Neural progenitor cell (in vitro differentiated cells): ENCODE measurements at regions not wholly inside any gene's neighbourhood (a gene's known extent, or its start where the extent isn't known, plus 50 kb on each side); places are given as distances from the start of the nearest gene placed in this dataset.

Experiments used
- DNase-seq: peaks from one replicate; pipeline ENCODE4 v3.0.0-alpha.2; 2016; ENCODE audit warnings: low spot score
- H2AFZ ChIP-seq: fragments of 200-600 bp; sonication (generic); replicated peaks from 2 replicates; pipeline ENCODE4 v1.6.1; 2016; ENCODE audit warnings: antibody characterized with exemption
- H3F3A ChIP-seq: fragments of 200-600 bp; sonication (generic); 2 replicates; pipeline ENCODE4 v1.6.1; 2016; ENCODE audit warnings: antibody characterized with exemption, low read depth
- H3K27ac ChIP-seq: fragments of 200-600 bp; sonication (generic); 2 replicates; pipeline ENCODE4 v1.5.1; 2016; ENCODE audit warnings: mild to moderate bottlenecking
- H3K27me3 ChIP-seq: fragments of 200-600 bp; sonication (generic); 2 replicates; pipeline ENCODE4 v1.6.1; 2016; ENCODE audit warnings: mild to moderate bottlenecking, moderate library complexity
- H3K36me3 ChIP-seq: fragments of 200-600 bp; sonication (generic); 2 replicates; pipeline ENCODE4 v1.5.1; 2016
- H3K4me1 ChIP-seq: fragments of 200-600 bp; sonication (generic); 2 replicates; pipeline ENCODE4 v1.6.1; 2016; ENCODE audit warnings: mixed run types
- H3K4me2 ChIP-seq: fragments of 200-600 bp; sonication (generic); 2 replicates; pipeline ENCODE4 v1.6.1; 2016
- H3K4me3 ChIP-seq: fragments of 200-600 bp; sonication (generic); 2 replicates; pipeline ENCODE4 v1.5.1; 2016
- H3K79me2 ChIP-seq: fragments of 200-600 bp; sonication (generic); 2 replicates; pipeline ENCODE4 v1.6.1; 2016; ENCODE audit warnings: low read depth
- H3K9ac ChIP-seq: fragments of 200-600 bp; sonication (generic); 2 replicates; pipeline ENCODE4 v1.6.1; 2016
- H3K9me3 ChIP-seq: fragments of 200-600 bp; sonication (generic); 2 replicates; pipeline ENCODE4 v1.5.1; 2016; ENCODE audit warnings: low read depth
- H4K20me1 ChIP-seq: fragments of 200-600 bp; sonication (generic); 2 replicates; pipeline ENCODE4 v1.6.1; 2016; ENCODE audit warnings: low read depth
- H3K27ac Mint-ChIP-seq: 3 replicates; pipeline ENCODE4 v1.8.0; 2021; ENCODE audit warnings: mixed read lengths
- H3K27me3 Mint-ChIP-seq: 2 replicates; pipeline ENCODE4 v1.8.0; 2022; ENCODE audit warnings: low read depth, mild to moderate bottlenecking, inconsistent platforms, moderate library complexity, mixed read lengths; ENCODE audit not compliant: insufficient read depth
- H3K36me3 Mint-ChIP-seq: 3 replicates; pipeline ENCODE4 v1.8.0; 2021; ENCODE audit warnings: mixed read lengths
- H3K4me1 Mint-ChIP-seq: 3 replicates; pipeline ENCODE4 v1.8.0; 2021; ENCODE audit warnings: mixed read lengths
- H3K4me3 Mint-ChIP-seq: 3 replicates; pipeline ENCODE4 v1.8.0; 2021; ENCODE audit warnings: mild to moderate bottlenecking, moderate library complexity, mixed read lengths
- H3K9me3 Mint-ChIP-seq: 3 replicates; pipeline ENCODE4 v1.8.0; 2020; ENCODE audit warnings: mixed read lengths
- EZH2 ChIP-seq: fragments of 200-600 bp; sonication (generic); IDR thresholded peaks from 2 replicates; pipeline ENCODE4 v1.6.1; 2017; ENCODE audit warnings: antibody characterized with exemption, mild to moderate bottlenecking, moderate library complexity
- EZH2phosphoT487 ChIP-seq: fragments of 200-600 bp; sonication (generic); IDR thresholded peaks from 2 replicates; pipeline ENCODE4 v1.6.1; 2017; ENCODE audit warnings: antibody characterized with exemption
- TF ChIP-seq, protein P1 (sequence below): fragments of 200-600 bp; sonication (generic); IDR thresholded peaks from 2 replicates; pipeline ENCODE4 v1.5.1; 2017; ENCODE audit warnings: antibody characterized with exemption, mild to moderate bottlenecking

DNA sequence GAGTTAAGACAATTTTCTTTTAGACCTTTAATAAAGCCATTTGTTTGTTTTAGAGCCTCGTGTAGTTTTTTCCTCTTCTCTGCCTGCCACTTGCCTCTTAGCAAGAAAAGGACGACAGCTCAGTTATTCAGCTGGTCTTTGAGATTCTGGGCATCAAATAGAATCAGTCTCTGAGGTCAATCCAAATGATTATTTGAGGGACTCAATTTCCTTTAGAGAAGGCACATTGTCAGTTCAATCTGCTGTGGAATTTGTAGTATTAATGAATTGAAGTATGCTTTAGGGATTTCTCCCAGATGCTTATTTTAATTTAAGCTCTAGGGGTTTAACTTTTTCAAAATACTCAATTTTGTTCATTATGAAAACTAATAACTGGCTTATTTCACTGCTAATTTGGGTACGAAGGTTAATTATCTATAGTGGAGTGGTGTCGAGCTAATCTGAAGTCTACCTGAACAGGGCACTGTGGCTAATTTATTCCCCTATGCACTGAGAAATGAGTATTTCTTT, 841.2 kb upstream of the AUTS2 start:
- no peak overlapping the region for H3K9ac ChIP-seq
- no peak overlapping the region for H3K4me2 ChIP-seq
- H3K27ac ChIP-seq = no peak overlapping the region
- H3K4me3 ChIP-seq = no peak overlapping the region
- no peak overlapping the region for H2AFZ ChIP-seq
- no peaks in the 10 kb centered on the region for H3K4me1 ChIP-seq
- peaks cover 4% of the 10 kb centered on the region for H3K9me3 Mint-ChIP-seq
- no peak overlapping the region for H3K27ac Mint-ChIP-seq
- no peaks in the 10 kb centered on the region for H4K20me1 ChIP-seq
- H3K27me3 ChIP-seq = no peaks in the 10 kb centered on the region
- H3K79me2 ChIP-seq = no peaks in the 10 kb centered on the region
- H3K36me3 Mint-ChIP-seq = no peaks in the 10 kb centered on the region
- no peaks in the 10 kb centered on the region for H3K27me3 Mint-ChIP-seq
- no peaks in the 10 kb centered on the region for H3F3A ChIP-seq
- H3K4me3 Mint-ChIP-seq = no peak overlapping the region
- no peak for DNase-seq
- no peak for TF ChIP-seq EZH2
- no peak for TF ChIP-seq EZH2phosphoT487
- TF ChIP-seq, protein P1, sequence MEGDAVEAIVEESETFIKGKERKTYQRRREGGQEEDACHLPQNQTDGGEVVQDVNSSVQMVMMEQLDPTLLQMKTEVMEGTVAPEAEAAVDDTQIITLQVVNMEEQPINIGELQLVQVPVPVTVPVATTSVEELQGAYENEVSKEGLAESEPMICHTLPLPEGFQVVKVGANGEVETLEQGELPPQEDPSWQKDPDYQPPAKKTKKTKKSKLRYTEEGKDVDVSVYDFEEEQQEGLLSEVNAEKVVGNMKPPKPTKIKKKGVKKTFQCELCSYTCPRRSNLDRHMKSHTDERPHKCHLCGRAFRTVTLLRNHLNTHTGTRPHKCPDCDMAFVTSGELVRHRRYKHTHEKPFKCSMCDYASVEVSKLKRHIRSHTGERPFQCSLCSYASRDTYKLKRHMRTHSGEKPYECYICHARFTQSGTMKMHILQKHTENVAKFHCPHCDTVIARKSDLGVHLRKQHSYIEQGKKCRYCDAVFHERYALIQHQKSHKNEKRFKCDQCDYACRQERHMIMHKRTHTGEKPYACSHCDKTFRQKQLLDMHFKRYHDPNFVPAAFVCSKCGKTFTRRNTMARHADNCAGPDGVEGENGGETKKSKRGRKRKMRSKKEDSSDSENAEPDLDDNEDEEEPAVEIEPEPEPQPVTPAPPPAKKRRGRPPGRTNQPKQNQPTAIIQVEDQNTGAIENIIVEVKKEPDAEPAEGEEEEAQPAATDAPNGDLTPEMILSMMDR = no peak
- no peaks in the 10 kb centered on the region for H3K36me3 ChIP-seq
- no peaks in the 10 kb centered on the region for H3K9me3 ChIP-seq
- peaks cover 2% of the 10 kb centered on the region for H3K4me1 Mint-ChIP-seq

DNA sequence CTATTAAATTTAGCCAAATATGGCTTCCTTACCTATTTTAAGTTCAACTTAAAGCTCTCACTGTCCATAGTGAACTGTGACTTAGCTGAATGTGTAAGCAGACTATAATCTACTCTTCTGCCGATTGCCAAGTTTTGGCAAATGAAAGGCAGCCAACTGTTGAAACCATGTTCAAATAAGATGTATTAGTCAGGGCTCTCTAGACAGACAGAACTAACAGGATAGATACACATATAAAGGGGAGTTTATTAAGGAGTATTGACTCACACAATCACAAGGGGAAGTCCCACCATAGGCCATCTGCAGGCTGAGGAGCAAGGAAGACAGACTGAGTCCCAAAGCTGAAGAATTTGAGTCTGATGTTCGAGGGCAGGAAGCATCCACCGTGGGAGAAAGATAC, 837.7 kb upstream of the AUTS2 start:
- Mint-ChIP-seq H3K9me3 (peaks cover 23% of the 10 kb centered on the region), H3K27ac (no peak overlapping the region), H3K36me3 (peaks cover 2% of the 10 kb centered on the region), H3K4me3 (no peak overlapping the region), H3K27me3 (no peaks in the 10 kb centered on the region), H3K4me1 (no peaks in the 10 kb centered on the region)
- no peaks in the 10 kb centered on the region for H3K9me3 ChIP-seq
- DNase-seq = no peak
- H4K20me1 ChIP-seq = no peaks in the 10 kb centered on the region
- H3K27me3 ChIP-seq = no peaks in the 10 kb centered on the region
- no peaks in the 10 kb centered on the region for H3F3A ChIP-seq
- no peaks in the 10 kb centered on the region for H3K36me3 ChIP-seq
- no peak overlapping the region for H3K4me3 ChIP-seq
- H2AFZ ChIP-seq = no peak overlapping the region
- H3K9ac ChIP-seq = no peak overlapping the region
- H3K27ac ChIP-seq = no peak overlapping the region
- H3K4me1 ChIP-seq = no peaks in the 10 kb centered on the region
- no peaks in the 10 kb centered on the region for H3K79me2 ChIP-seq
- TF ChIP-seq, protein P1 = no peak
- no peak for TF ChIP-seq EZH2
- no peak for TF ChIP-seq EZH2phosphoT487
- H3K4me2 ChIP-seq = no peak overlapping the region

DNA sequence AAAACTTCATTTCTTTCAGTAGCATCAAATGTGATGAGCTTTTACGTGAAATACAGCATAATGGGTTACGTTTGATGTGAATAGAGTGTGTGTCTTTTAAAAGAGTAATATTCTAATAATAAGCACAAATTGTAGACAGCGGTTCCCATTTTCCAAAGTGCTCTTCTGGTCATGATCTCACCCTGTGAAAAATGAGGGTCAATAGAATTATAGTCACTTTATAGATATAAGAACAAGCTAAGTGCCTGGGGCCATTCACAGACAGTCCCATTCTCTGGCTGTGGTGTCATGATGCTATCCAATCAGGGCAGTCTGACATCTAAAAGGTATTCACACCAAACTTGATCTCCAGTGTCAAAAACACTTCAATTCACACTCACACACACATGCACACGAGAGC, 830.8 kb upstream of the AUTS2 start:
- TF ChIP-seq EZH2 = no peak
- TF ChIP-seq, protein P1 = no peak
- TF ChIP-seq EZH2phosphoT487 = no peak
- Mint-ChIP-seq H3K36me3 (peaks cover 2% of the 10 kb centered on the region), H3K4me1 (peaks cover 13% of the 10 kb centered on the region)

More for the DNA sequence above, 830.8 kb upstream of the AUTS2 start:
- no peaks in the 10 kb centered on the region for H3K27me3 ChIP-seq
- no peaks in the 10 kb centered on the region for H3K79me2 ChIP-seq
- H3K27me3 Mint-ChIP-seq = no peaks in the 10 kb centered on the region
- no peaks in the 10 kb centered on the region for H4K20me1 ChIP-seq
- H3K9me3 Mint-ChIP-seq = peaks cover 17% of the 10 kb centered on the region
- no peak for DNase-seq
- no peaks in the 10 kb centered on the region for H3K36me3 ChIP-seq
- H3K4me1 ChIP-seq = no peaks in the 10 kb centered on the region
- no peak overlapping the region for H3K4me3 ChIP-seq
- H3K4me3 Mint-ChIP-seq = no peak overlapping the region
- no peak overlapping the region for H2AFZ ChIP-seq
- H3F3A ChIP-seq = no peaks in the 10 kb centered on the region
- no peak overlapping the region for H3K4me2 ChIP-seq
- H3K27ac ChIP-seq = no peak overlapping the region
- no peak overlapping the region for H3K9ac ChIP-seq
- H3K9me3 ChIP-seq = no peaks in the 10 kb centered on the region
- no peak overlapping the region for H3K27ac Mint-ChIP-seq
